GM12872 (cell line): ENCODE measurements at regions not wholly inside any gene's neighbourhood (a gene's known extent, or its start where the extent isn't known, plus 50 kb on each side); places are given as distances from the start of the nearest gene placed in this dataset.

Source experiments
- CTCF ChIP-seq: IDR thresholded peaks from 3 replicates; pipeline ENCODE4 v1.5.1; 2011; ENCODE audit warnings: low read depth, mild to moderate bottlenecking, low read length, moderate library complexity; ENCODE audit not compliant: insufficient read depth

- peak; percentile 70 for TF ChIP-seq CTCF
Measured at GRCh38 chr3:74267588-74268184, 346.8 kb downstream of the CNTN3 start.

GRCh38 chr3:74267131-74267530 is 347.3 kb downstream of the CNTN3 start:
- TF ChIP-seq CTCF, result no peak

- TF ChIP-seq CTCF, result no peak
Measured at GRCh38 chr3:74265069-74265468, 349.4 kb downstream of the CNTN3 start.

GRCh38 chr3:74263031-74263430 is 351.4 kb downstream of the CNTN3 start:
- TF ChIP-seq CTCF, result no peak

GRCh38 chr3:74233091-74233490 is 381.4 kb downstream of the CNTN3 start:
- TF ChIP-seq CTCF, result no peak

GRCh38 chr3:74217467-74217866 is 397.0 kb downstream of the CNTN3 start:
- TF ChIP-seq CTCF, result no peak

- no peak for TF ChIP-seq CTCF
Measured at GRCh38 chr3:74214286-74214685, 400.2 kb downstream of the CNTN3 start.
